ENCODE measurements at regions not wholly inside any gene's neighbourhood (a gene's known extent, or its start where the extent isn't known, plus 50 kb on each side); places are given as distances from the start of the nearest gene placed in this dataset.
A peak's percentile ranks its signal among the peaks of the same experiment; 100 is the strongest.

DNA sequence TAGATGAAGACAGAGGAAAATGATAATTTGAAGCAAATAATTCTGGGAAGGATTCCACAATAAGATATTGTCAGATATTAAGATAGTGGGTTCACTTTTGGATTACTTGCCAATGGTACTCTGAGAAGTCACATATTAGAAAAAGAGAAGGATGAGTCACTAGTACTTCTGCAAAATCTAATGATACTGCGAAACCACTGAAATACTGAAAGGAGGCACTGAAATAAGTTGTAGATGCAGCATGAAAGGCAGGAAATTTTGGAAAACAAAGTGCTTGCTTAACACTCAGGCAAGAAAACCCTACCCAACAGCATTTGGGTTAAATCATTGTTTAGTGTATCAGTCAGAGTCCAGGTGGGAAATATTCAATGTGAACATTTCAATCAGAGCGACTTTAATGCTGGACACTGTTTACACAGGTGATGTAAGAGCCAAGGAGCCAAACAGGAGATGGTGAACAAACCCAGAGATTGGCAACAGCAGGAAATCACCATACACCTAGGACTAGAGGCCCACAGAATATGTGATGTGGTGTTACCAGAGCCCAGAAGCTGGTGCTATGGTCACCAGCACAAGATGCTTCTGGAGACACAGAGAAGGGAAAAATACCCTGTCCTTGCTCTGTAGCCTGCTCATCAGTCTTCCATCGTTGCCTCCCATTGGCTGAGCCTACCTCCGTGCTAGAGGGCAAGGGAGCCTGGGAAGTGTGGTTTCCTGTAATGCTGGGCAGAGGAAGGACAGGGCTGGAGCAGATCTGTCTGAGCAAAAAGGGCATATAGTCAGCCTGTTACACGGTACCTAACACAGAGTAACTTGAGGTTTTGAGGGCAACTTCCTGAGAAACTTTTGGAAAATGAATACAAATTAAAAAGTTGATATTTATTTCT is 204.7 kb upstream of the ITGA4 start:
- no peak for DNase-seq

GRCh38 chr2:181253438-181253837 is 203.7 kb upstream of the ITGA4 start:
- no peak for DNase-seq

- no peak for DNase-seq
Measured at GRCh38 chr2:181255651-181256050, 201.5 kb upstream of the ITGA4 start.

DNA sequence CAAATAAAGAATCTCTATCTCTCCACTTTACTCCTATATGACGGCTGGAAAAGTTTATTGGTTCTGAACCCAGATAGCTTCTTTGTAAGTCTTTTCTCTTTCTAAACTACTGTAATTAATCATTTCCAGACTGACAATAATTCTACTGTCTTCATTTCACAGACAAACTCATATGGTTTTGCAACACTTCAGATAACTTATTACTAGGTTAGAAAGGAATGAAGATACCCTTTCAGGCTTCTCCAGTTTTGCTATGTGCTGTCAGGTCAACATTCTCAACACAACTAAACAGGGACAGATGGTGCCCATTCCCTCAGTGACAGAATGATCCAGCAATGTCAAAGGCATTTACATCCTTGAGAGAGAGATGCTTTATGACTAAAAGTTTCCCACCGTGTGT is 198.5 kb upstream of the ITGA4 start:
- DNase-seq, result peak; percentile 43

- no peak for DNase-seq
Measured at GRCh38 chr2:181262782-181263181, 194.4 kb upstream of the ITGA4 start.

DNA sequence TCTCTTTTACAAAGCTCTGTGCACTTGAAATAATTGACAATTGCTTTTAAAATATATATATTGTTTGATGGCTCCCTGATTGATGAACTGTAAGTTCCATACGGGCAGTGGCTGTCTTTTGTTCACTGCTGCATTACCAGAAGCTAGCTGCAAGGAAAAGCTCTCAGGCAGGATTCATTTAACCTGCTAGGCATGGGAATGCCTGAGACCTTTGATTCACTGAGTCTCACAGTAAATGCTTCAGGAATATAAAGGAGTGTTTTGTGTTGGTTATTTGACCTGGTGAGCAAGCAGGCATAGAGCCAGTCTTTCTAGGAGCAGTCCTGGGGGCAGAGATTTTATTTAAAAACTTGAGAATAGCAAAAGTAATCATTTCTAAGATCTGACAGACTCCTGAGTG is 193.2 kb upstream of the ITGA4 start:
- no peak for DNase-seq

- no peak for DNase-seq
Measured at GRCh38 chr2:181264441-181264840, 192.7 kb upstream of the ITGA4 start.

- DNase-seq, result no peak
Measured at GRCh38 chr2:181266614-181267013, 190.6 kb upstream of the ITGA4 start.

DNA sequence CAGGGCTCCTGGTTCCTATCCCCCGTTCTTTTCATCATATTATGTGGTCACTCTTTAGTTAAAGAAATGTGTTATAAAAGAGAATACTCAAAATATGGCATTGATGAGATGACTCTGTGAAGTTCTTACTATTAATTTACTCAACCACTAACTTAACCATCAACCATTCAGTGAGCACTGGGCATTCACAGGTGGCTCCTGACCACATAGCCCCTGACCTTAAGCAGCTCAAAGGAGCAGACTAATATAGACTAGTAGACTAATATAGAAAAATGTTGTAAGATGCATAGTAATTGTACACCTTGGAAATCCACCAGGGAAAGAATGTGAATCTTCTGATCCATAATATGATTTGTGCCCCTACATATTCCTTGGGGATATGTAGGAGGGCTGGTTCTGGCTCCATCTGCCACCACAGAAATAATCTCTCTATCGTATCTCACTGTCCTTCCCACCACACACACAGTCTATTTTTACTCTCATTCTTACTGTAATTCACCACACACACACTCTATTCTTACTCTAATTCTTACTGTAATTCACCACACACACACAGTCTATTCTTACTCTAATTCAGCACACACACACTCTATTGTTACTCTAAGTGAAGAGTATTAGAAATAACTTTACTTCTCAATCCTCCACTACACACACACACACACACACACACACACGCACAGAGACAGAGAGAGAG is 188.9 kb upstream of the ITGA4 start:
- no peak for DNase-seq

DNA sequence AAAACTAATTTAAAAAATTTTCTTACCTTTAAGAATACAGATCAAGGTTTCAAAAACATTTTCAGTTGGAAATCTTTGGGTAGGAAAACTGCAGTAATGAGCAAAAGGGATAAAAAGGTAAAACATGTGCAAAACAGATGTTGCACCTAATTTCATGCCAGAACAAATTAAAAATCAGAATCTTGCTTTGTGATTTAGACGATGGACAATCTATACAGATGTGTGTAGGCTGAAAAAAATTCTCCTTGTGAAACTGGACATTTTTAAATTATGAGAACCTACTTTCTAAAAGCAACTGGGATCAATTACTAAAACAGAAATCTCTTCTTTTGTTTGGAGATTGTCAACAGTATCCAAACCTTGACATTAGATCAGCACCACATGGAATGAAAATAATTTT is 183.2 kb upstream of the ITGA4 start:
- DNase-seq, result no peak

DNA sequence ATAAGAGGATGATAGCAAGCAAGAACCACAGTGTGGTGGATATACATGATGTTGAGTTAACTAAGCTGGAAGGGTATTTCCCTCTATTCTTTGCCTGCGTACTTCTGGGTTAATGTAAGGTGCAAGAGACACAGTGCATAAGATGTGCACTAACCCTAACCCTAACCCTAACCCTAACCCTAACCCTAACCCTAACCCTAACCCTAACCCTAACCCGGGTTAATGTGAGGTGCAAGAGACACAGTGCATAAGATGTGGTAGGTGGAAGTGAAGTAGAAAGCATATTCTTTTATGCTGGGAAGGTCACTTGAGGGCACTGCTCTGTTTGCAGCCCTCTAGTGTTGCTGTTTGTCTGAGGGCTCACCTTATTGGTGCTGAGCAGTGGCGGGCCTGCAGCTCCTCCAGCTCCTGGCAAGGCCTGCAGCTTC is 181.5 kb upstream of the ITGA4 start:
- no peak for DNase-seq

GRCh38 chr2:181281206-181281832 is 175.9 kb upstream of the ITGA4 start:
- peak; percentile 22 for DNase-seq

GRCh38 chr2:181285116-181285515 is 172.1 kb upstream of the ITGA4 start:
- no peak for DNase-seq

GRCh38 chr2:181289698-181290097 is 167.5 kb upstream of the ITGA4 start:
- DNase-seq, result no peak

DNA sequence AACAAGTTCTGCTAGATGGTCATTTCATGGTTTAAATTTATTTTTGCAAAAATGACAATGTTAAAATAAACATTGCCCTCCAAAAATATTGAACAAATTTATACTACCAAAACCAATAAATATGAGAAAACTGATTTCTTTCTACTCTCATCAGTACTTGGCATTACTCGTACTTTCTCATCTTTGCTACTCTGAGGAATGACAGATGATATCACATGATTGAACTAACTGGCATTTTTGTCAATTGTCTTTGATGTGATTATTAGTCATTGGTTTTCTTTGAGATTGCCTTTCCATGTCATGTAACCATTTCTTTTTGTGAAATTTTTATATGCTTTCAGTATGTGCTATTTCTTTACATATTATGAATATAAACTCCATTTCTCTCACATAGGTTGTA is 167.0 kb upstream of the ITGA4 start:
- no peak for DNase-seq

DNA sequence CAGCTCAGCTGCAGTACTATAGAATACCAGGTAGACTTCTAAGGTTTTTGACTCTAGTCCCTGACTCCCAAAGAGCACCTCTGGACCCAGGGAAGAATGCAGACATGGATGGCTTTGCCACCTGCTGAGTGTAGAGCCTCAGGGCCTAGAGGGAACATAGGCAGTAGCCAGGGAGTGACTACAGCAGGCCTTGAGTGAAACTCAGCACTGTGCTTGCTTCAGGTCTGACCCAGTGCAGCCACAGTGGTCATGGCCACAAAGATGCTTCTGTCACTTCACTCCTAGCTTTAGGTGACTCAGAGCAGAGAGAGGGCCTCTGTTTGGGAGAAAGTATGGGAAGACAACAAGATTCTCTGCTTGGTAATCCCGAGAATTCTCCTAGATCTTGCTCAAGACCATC is 162.2 kb upstream of the ITGA4 start:
- no peak for DNase-seq

- DNase-seq, result no peak
Measured at GRCh38 chr2:181300600-181301291, 156.4 kb upstream of the ITGA4 start.

GRCh38 chr2:181304011-181304844 is 153.0 kb upstream of the ITGA4 start:
- no peak for DNase-seq

- DNase-seq, result no peak
Measured at GRCh38 chr2:181305301-181306123, 151.7 kb upstream of the ITGA4 start.

GRCh38 chr2:181306785-181307184 is 150.4 kb upstream of the ITGA4 start:
- DNase-seq, result no peak
